ENCODE measurements at regions not wholly inside any gene's neighbourhood (a gene's known extent, or its start where the extent isn't known, plus 50 kb on each side); places are given as distances from the start of the nearest gene placed in this dataset.

- TF ChIP-seq, protein P1, sequence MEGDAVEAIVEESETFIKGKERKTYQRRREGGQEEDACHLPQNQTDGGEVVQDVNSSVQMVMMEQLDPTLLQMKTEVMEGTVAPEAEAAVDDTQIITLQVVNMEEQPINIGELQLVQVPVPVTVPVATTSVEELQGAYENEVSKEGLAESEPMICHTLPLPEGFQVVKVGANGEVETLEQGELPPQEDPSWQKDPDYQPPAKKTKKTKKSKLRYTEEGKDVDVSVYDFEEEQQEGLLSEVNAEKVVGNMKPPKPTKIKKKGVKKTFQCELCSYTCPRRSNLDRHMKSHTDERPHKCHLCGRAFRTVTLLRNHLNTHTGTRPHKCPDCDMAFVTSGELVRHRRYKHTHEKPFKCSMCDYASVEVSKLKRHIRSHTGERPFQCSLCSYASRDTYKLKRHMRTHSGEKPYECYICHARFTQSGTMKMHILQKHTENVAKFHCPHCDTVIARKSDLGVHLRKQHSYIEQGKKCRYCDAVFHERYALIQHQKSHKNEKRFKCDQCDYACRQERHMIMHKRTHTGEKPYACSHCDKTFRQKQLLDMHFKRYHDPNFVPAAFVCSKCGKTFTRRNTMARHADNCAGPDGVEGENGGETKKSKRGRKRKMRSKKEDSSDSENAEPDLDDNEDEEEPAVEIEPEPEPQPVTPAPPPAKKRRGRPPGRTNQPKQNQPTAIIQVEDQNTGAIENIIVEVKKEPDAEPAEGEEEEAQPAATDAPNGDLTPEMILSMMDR (IDR thresholded peaks at IDR 0.05 in 2 of 3, conservative IDR thresholded peaks at IDR 0.05 in 1 of 3; ENCODE audit: borderline replicate concordance in 1 of 3, insufficient read depth in 1 of 3, low read depth in 2 of 3, low read length in 2 of 3), result no peak
- TF ChIP-seq POLR2A (IDR thresholded peaks at IDR 0.05; ENCODE audit: borderline replicate concordance, extremely low read depth, insufficient read depth, insufficient read length) (no peak), POLR2AphosphoS5 (IDR thresholded peaks at IDR 0.05; ENCODE audit: low read depth, low read length) (no peak), MAX (IDR thresholded peaks at IDR 0.05) (no peak), EZH2 (IDR thresholded peaks at IDR 0.05) (no peak), JUND (IDR thresholded peaks at IDR 0.05) (no peak), ELF1 (IDR thresholded peaks at IDR 0.05; ENCODE audit: borderline replicate concordance, low read depth) (no peak), SP1 (IDR thresholded peaks at IDR 0.05; ENCODE audit: low read depth) (no peak), EZH2phosphoT487 (IDR thresholded peaks at IDR 0.05; ENCODE audit: borderline replicate concordance) (no peak), REST (IDR thresholded peaks at IDR 0.05; ENCODE audit: low read depth) (no peak), TCF7L2 (IDR thresholded peaks at IDR 0.05; ENCODE audit: borderline replicate concordance, extremely low read depth, insufficient read depth, insufficient read length) (no peak), SRF (IDR thresholded peaks at IDR 0.05; ENCODE audit: low read depth) (no peak), FOSL1 (IDR thresholded peaks at IDR 0.05; ENCODE audit: low read depth) (no peak)
- TF ChIP-seq, protein P2, sequence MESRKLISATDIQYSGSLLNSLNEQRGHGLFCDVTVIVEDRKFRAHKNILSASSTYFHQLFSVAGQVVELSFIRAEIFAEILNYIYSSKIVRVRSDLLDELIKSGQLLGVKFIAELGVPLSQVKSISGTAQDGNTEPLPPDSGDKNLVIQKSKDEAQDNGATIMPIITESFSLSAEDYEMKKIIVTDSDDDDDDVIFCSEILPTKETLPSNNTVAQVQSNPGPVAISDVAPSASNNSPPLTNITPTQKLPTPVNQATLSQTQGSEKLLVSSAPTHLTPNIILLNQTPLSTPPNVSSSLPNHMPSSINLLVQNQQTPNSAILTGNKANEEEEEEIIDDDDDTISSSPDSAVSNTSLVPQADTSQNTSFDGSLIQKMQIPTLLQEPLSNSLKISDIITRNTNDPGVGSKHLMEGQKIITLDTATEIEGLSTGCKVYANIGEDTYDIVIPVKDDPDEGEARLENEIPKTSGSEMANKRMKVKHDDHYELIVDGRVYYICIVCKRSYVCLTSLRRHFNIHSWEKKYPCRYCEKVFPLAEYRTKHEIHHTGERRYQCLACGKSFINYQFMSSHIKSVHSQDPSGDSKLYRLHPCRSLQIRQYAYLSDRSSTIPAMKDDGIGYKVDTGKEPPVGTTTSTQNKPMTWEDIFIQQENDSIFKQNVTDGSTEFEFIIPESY (IDR thresholded peaks at IDR 0.05; ENCODE audit: extremely low read depth, insufficient replicate concordance, low read length), result no peak
Measured at GRCh38 chr12:46553911-46554310, 181.3 kb upstream of the SLC38A2 start.

Measured in HCT116 (cell line).